Upper lobe of right lung (tissue), 1 donor: ENCODE measurements at regions not wholly inside any gene's neighbourhood (a gene's known extent, or its start where the extent isn't known, plus 50 kb on each side); places are given as distances from the start of the nearest gene placed in this dataset.

ENCODE experiments used
- ATAC-seq: fragments of 200-7000 bp; cut with Tn5 transposase; one replicate; pipeline ENCODE4 v1.9.1; 2020; ENCODE audit warnings: mild to moderate bottlenecking, moderate library complexity
- DNase-seq: peaks from one replicate; pipeline ENCODE4 v3.0.0-alpha.2; 2020
- H3K27ac ChIP-seq: fragments of 200-600 bp; one replicate; pipeline ENCODE4 v1.8.0; 2022
- H3K27me3 ChIP-seq: fragments of 200-600 bp; one replicate; pipeline ENCODE4 v1.8.0; 2022; ENCODE audit warnings: mild to moderate bottlenecking
- H3K36me3 ChIP-seq: fragments of 200-600 bp; one replicate; pipeline ENCODE4 v1.8.0; 2022
- H3K4me1 ChIP-seq: fragments of 200-600 bp; one replicate; pipeline ENCODE4 v1.8.0; 2022
- H3K4me3 ChIP-seq: fragments of 200-600 bp; one replicate; pipeline ENCODE4 v1.8.0; 2022; ENCODE audit warnings: mild to moderate bottlenecking
- H3K9me3 ChIP-seq: fragments of 200-600 bp; one replicate; pipeline ENCODE4 v1.8.0; 2022
- intact Hi-C: fragments of 100-400 bp; cut with DNase I; formaldehyde crosslinking; loops from one replicate; pipeline ENCODE4 v1.11.0; 2022
- TF ChIP-seq, protein P1 (sequence below): fragments of 200-600 bp; IDR thresholded peaks from one replicate; pipeline ENCODE4 v1.8.0; 2022; ENCODE audit warnings: antibody characterized with exemption
- donor health status: DM: no; HTN: yes; CAD: no; lungs with severe emphysema.

DNA sequence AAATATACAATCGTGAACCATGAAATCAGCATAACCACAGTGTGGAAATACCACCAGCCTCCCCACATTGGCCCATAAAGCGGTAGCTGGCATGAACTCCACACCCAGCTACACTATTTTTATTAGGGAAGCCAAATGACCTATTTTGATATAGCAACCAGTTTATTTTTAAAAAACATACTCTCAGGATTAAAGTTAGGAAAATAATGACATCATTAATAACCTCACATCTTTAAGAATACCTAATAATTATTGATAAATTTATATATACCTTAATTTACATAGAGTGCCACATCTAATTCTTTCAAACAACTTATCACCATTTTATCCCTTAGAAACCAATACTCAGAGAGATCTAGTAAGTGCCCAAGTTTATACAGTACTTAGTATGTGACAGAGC lies 692.0 kb upstream of the PKDCC start:
- TF ChIP-seq, protein P1, sequence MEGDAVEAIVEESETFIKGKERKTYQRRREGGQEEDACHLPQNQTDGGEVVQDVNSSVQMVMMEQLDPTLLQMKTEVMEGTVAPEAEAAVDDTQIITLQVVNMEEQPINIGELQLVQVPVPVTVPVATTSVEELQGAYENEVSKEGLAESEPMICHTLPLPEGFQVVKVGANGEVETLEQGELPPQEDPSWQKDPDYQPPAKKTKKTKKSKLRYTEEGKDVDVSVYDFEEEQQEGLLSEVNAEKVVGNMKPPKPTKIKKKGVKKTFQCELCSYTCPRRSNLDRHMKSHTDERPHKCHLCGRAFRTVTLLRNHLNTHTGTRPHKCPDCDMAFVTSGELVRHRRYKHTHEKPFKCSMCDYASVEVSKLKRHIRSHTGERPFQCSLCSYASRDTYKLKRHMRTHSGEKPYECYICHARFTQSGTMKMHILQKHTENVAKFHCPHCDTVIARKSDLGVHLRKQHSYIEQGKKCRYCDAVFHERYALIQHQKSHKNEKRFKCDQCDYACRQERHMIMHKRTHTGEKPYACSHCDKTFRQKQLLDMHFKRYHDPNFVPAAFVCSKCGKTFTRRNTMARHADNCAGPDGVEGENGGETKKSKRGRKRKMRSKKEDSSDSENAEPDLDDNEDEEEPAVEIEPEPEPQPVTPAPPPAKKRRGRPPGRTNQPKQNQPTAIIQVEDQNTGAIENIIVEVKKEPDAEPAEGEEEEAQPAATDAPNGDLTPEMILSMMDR: no peak
- H3K4me3 ChIP-seq: no peak overlapping the region
- no peaks in the 10 kb centered on the region for H3K4me1 ChIP-seq
- no peaks in the 10 kb centered on the region for H3K36me3 ChIP-seq
- H3K27ac ChIP-seq: no peak overlapping the region
- H3K27me3 ChIP-seq: no peaks in the 10 kb centered on the region
- intact Hi-C loops: no loop called here
- ATAC-seq: no peak
- no peaks in the 10 kb centered on the region for H3K9me3 ChIP-seq
- no peak for DNase-seq

DNA sequence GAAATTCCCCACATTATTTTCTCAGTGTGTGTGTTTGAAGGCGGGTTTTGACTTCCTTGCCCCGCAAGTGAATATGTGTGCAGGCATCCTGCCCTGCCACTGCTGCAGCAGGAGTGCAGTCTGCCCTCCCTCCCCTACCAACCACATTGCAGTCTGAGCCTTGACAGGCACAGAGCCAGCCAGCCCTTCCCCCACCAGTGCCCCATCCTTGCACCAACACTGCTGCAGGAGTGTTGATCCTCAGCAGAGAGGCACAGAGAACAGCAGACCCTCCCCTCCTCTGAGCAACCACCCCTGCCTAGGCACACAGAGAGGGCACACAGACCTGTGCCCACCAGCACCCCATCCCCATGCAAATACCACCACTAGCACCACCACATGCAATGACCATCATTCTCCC lies 683.0 kb upstream of the PKDCC start:
- no peak for DNase-seq
- TF ChIP-seq, protein P1: no peak
- ATAC-seq: peak; percentile 45
- no peaks in the 10 kb centered on the region for H3K4me1 ChIP-seq
- H3K36me3 ChIP-seq: no peaks in the 10 kb centered on the region
- H3K27ac ChIP-seq: no peak overlapping the region
- H3K27me3 ChIP-seq: no peaks in the 10 kb centered on the region
- intact Hi-C loops: no loop called here
- no peaks in the 10 kb centered on the region for H3K9me3 ChIP-seq
- no peak overlapping the region for H3K4me3 ChIP-seq

DNA sequence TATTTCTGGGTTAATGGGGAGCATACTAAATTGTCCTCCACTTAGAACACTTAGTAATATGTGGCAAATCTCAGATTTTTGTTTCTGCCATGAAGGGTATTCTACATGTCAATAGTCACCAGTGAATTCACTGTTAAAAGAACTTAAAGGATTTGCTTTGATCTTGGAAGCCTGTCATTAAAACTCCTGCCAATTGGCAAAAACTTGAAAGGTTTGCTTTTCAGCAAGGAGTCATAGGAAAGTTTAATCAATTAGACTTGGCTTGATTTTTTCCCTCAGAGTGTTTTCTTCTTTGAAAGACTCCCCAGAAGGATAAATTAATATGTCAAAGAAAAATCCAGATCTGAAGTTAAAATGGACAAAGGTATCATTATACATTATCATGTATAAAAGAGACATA lies 671.9 kb upstream of the PKDCC start:
- ATAC-seq (no peak), DNase-seq (no peak)
- no peak overlapping the region for H3K27ac ChIP-seq
- no peaks in the 10 kb centered on the region for H3K27me3 ChIP-seq
- H3K4me1 ChIP-seq: no peaks in the 10 kb centered on the region
- intact Hi-C loops: no loop called here
- H3K9me3 ChIP-seq: no peaks in the 10 kb centered on the region
- no peak overlapping the region for H3K4me3 ChIP-seq
- no peaks in the 10 kb centered on the region for H3K36me3 ChIP-seq
- TF ChIP-seq, protein P1: no peak

DNA sequence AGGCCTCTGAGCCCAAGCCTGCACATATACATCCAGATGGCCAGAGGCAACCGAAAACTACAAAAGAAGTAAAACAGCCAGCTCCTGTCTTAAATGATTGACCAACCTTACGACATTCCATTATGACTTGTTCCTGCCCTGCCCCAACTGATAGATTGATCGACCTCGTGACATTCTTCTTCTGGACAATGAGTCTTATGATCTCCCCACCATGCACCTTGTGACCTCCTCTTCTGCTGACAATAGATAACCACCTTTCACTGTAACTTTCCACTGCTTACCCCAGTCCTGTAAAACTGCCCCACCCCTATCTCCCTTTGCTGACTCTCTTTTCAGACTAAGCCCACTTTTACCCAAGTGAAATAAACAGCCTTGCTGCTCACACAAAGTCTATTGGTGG lies 670.0 kb upstream of the PKDCC start:
- no peaks in the 10 kb centered on the region for H3K27me3 ChIP-seq
- TF ChIP-seq, protein P1: no peak
- no peaks in the 10 kb centered on the region for H3K9me3 ChIP-seq
- H3K4me3 ChIP-seq: no peak overlapping the region
- DNase-seq: no peak
- ATAC-seq: no peak
- no peak overlapping the region for H3K27ac ChIP-seq
- intact Hi-C loops: no loop called here
- H3K4me1 ChIP-seq: no peaks in the 10 kb centered on the region
- H3K36me3 ChIP-seq: no peaks in the 10 kb centered on the region

DNA sequence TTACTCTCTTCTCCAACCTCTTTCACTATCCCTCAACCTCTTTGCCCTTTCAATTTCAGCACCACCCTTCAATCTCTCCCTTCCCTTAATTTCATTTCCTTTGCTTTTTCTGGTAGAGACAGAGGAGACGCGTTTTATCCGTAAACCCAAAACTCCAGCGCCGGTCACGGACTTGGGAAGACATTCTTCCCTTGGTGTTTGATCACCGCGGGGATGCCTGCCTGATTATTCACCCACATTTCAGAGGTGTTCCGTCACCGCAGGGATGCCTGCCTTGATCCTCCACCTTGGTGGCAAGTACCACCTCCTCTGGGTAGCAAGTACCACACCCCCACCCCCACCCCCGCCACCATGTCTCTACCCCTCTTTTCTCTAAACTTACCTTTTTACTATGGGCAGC lies 669.4 kb upstream of the PKDCC start:
- no peaks in the 10 kb centered on the region for H3K4me1 ChIP-seq
- no peak overlapping the region for H3K4me3 ChIP-seq
- no peak for ATAC-seq
- no peaks in the 10 kb centered on the region for H3K9me3 ChIP-seq
- DNase-seq: no peak
- H3K27ac ChIP-seq: no peak overlapping the region
- no peaks in the 10 kb centered on the region for H3K27me3 ChIP-seq
- TF ChIP-seq, protein P1: no peak
- no peaks in the 10 kb centered on the region for H3K36me3 ChIP-seq
- intact Hi-C loops: no loop called here

DNA sequence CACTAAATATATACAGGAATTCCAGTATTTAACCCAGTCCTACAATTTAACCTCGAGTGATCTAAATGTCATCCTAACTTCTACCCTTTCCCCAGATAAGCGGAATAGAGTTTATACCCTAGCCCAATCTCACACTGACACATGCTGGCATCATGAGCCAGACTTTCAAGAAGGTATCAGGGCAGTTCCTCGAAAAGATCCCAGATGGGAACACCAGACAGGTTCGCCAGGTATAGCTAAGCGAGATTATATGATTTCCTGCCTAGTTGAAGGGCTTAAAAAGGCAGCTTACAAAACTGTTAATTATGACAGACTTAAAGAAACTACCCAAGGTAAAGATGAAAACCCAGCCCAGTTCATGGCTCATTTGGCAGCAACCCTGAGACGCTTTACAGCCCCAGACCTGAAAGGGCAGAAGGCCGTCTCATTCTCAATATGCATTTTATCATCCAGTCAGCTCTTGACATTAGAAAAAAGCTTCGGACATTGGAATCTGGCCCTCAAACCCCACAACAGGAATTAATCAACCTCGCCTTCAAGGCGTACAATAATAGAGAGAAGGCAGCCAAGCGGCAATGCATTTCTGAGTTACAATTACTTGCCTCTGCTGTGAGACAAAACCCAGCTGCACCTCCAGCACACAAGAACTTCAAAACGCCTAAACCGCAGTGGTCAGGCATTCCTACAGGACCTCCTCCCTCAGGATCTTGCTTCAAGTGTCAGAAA lies 668.2 kb upstream of the PKDCC start:
- Histone ChIP-seq H3K36me3 (no peaks in the 10 kb centered on the region), H3K9me3 (no peaks in the 10 kb centered on the region), H3K4me3 (no peak overlapping the region), H3K27me3 (no peaks in the 10 kb centered on the region), H3K4me1 (no peaks in the 10 kb centered on the region), H3K27ac (no peak overlapping the region)
- ATAC-seq (no peak), DNase-seq (no peak)
- intact Hi-C loops: no loop called here
- TF ChIP-seq, protein P1: no peak
